Mesodermal cell (in vitro differentiated cells): ENCODE measurements at regions not wholly inside any gene's neighbourhood (a gene's known extent, or its start where the extent isn't known, plus 50 kb on each side); places are given as distances from the start of the nearest gene placed in this dataset.
"Not testable (repeated sequence)": the region's sequence is repeated elsewhere in the genome, so short reads cannot be mapped to it uniquely, and the experiment has no call there.

ENCODE experiments used
- H3K27ac ChIP-seq: 2 replicates; pipeline ENCODE4 v1.7.0; 2013; ENCODE audit warnings: mild to moderate bottlenecking, low read depth, low read length, moderate library complexity; ENCODE audit not compliant: severe bottlenecking
- H3K36me3 ChIP-seq: 2 replicates; pipeline ENCODE4 v1.7.1; 2013; ENCODE audit warnings: mild to moderate bottlenecking, low read length, moderate library complexity; ENCODE audit not compliant: control insufficient read depth, insufficient read depth
- H3K4me1 ChIP-seq: one replicate; pipeline ENCODE4 v1.7.1; 2013; ENCODE audit warnings: mild to moderate bottlenecking, low read length; ENCODE audit not compliant: insufficient read depth, control insufficient read depth, poor library complexity, severe bottlenecking
- H3K4me3 ChIP-seq: 2 replicates; pipeline ENCODE4 v1.7.0; 2013; ENCODE audit warnings: low read length, control low read depth, mild to moderate bottlenecking; ENCODE audit not compliant: insufficient read depth, poor library complexity, severe bottlenecking; ENCODE audit errors: extremely low read depth
- H3K9me3 ChIP-seq: 2 replicates; pipeline ENCODE4 v1.7.1; 2013; ENCODE audit warnings: mild to moderate bottlenecking, low read length, moderate library complexity; ENCODE audit not compliant: control insufficient read depth
- WGBS, 2 experiments: methylation state at CpG; one replicate each; pipeline ENCODE4 v1.1.5; 2013; ENCODE audit warnings: missing lambda C conversion rate in 2 of 2; ENCODE audit not compliant: insufficient coverage in 2 of 2; 5-methylcytosine and 5-hydroxymethylcytosine counted together

DNA sequence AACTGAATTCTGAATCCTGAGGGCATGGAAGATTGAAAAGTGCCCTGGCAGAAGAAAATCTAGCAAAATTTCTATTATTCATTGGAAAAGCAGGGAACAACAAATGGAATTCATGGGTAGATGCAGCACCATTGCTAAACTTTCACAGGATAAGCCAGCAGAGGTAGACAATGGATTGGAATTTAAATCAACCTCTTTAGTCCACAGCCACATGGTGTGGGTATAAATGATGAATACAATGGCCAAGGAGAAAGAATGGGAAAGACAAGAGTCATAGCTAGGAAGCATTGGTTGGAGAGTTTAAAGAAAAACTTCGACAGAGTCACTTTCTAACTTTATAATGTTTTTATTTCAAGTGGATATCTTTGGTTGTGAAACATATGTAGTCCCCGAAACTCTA is 332.8 kb upstream of the PUDP start:
- Histone ChIP-seq H3K9me3 (no peaks in the 10 kb centered on the region), H3K4me3 (no peak overlapping the region), H3K36me3 (no peaks in the 10 kb centered on the region), H3K27ac (no peak overlapping the region), H3K4me1 (no peaks in the 10 kb centered on the region)
- no CpG with 5 or more reads among the region's 2 CpGs for WGBS, 2 experiments

GRCh38 chrX:7462110-7462509 is 314.2 kb upstream of the PUDP start:
- Histone ChIP-seq H3K27ac (no peak overlapping the region), H3K4me3 (no peak overlapping the region), H3K4me1 (no peaks in the 10 kb centered on the region), H3K36me3 (no peaks in the 10 kb centered on the region), H3K9me3 (no peaks in the 10 kb centered on the region)
- 20 to 60% methylated on average over 1 of the region's 6 CpGs for WGBS, 2 experiments

DNA sequence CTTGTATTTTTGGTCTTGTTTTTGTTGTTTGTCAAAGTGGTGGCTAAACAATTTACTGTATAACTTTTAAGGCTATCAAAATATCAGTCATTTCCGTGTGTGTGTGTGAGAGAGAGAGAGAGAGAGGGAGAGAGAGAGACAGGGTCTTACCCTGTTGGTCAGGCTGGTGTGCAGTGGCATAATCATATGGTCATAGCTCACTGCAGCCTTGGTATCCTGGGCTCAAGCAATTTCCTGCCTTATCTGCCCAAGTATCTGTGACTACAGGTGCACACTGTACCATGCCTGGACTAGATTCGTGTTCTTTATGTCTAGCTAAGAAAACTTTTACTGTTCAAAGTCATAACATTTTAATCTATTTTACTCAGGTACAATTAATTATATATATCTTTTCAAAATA is 313.1 kb upstream of the PUDP start:
- WGBS, 2 experiments: no CpG with 5 or more reads among the region's 2 CpGs
- H3K4me1 ChIP-seq: not testable (repeated sequence)

DNA sequence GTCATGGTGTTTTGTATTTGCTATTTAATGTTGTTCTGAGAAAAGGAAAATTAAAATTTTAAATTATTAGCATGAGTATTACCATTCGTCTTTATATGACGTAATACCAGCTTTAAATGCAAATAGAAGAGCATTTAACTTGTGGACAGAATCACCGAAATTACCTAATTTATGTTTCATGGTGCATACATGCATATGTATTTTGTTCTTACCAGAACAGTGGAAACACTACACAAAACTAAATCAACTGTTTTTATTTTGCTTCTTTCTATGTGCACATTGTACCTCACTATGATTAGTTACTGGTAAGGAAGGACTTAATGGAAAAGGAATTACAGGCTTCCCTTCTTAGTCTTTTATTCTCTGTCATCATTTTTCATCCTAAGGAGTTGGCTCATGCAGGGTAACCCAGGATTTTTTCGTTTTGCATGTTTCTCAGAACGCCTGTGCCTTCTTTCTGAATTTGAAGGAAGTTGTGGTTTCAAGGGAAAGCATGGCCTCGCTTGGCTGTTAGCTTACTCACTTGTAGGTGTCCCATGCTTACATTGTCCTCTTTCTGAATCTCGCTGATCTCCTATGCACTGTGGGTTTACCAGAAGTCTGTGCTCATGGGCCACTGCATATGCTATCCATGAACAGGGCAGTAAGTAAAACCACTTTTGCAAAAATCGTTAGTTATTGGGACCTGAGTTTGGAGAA is 300.0 kb upstream of the PUDP start:
- 71 to 100% methylated on average over 1 of the region's 8 CpGs for WGBS, 2 experiments
- no peak overlapping the region for H3K27ac ChIP-seq
- no peaks in the 10 kb centered on the region for H3K36me3 ChIP-seq
- H3K4me1 ChIP-seq: no peaks in the 10 kb centered on the region
- no peak overlapping the region for H3K4me3 ChIP-seq
- H3K9me3 ChIP-seq: no peaks in the 10 kb centered on the region

More for the DNA sequence above, 313.1 kb upstream of the PUDP start:
- not testable (repeated sequence) for H3K36me3 ChIP-seq, H3K9me3 ChIP-seq, H3K4me3 ChIP-seq, H3K27ac ChIP-seq

DNA sequence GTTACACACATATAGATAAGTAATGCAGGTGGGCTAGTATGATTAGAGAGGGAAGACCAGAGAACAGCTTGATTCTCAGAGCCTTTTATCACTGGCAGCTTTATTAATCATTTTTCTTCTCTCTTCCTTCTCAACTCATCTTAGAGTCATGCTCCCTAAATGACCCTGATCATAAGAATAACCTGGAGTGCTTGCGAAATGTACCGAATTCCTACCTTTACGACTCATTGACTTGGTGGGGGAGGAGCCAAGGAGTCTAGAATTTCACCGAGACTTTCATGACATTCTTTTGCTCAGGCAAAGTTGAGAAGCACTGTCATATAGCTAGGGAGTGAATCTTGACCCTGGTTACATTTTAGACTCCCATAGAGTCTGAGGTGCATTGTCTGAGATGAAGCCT is 298.9 kb upstream of the PUDP start:
- Histone ChIP-seq H3K4me1 (no peaks in the 10 kb centered on the region), H3K4me3 (no peak overlapping the region), H3K36me3 (no peaks in the 10 kb centered on the region), H3K27ac (no peak overlapping the region), H3K9me3 (no peaks in the 10 kb centered on the region)
- no CpG with 5 or more reads among the region's 4 CpGs for WGBS, 2 experiments

GRCh38 chrX:7444967-7445366 is 297.0 kb upstream of the PUDP start:
- Histone ChIP-seq H3K36me3 (no peaks in the 10 kb centered on the region), H3K9me3 (no peaks in the 10 kb centered on the region), H3K4me1 (no peaks in the 10 kb centered on the region), H3K27ac (no peak overlapping the region), H3K4me3 (no peak overlapping the region)
- WGBS, 2 experiments: no CpG with 5 or more reads among the region's 2 CpGs

GRCh38 chrX:7441586-7441985 is 293.6 kb upstream of the PUDP start:
- no peak overlapping the region for H3K4me3 ChIP-seq
- no peaks in the 10 kb centered on the region for H3K36me3 ChIP-seq
- no peaks in the 10 kb centered on the region for H3K4me1 ChIP-seq
- H3K27ac ChIP-seq: no peak overlapping the region
- no peaks in the 10 kb centered on the region for H3K9me3 ChIP-seq
- WGBS, 2 experiments: 88 to 100% methylated on average over 2 to 3 of the region's 6 CpGs

DNA sequence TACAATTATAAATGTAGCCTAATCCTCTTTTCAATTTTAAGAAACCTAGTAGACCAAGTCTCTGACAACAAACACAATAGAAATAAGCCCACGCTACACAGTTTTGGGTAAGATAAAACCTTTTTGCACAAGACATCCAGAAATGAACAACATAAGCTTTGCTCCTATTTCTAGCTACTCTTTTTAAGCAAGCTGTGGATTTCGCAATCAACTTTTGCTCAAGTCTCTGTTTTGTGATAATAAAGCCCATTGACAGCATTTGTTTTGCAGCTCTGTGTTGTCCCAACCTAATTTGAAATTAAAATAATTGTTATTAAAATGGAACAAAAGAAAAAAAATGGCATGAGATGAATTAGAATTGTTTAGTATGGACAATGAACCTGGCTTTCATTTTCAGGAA is 287.9 kb upstream of the PUDP start:
- no peak overlapping the region for H3K27ac ChIP-seq
- WGBS, 2 experiments: 80 to 100% methylated on average over 1 of the region's 2 CpGs
- H3K4me1 ChIP-seq: no peaks in the 10 kb centered on the region
- H3K36me3 ChIP-seq: no peaks in the 10 kb centered on the region
- no peaks in the 10 kb centered on the region for H3K9me3 ChIP-seq
- H3K4me3 ChIP-seq: no peak overlapping the region

GRCh38 chrX:7432901-7433300 is 284.9 kb upstream of the PUDP start:
- Histone ChIP-seq H3K4me3 (no peak overlapping the region), H3K36me3 (no peaks in the 10 kb centered on the region), H3K9me3 (no peaks in the 10 kb centered on the region), H3K27ac (no peak overlapping the region), H3K4me1 (no peaks in the 10 kb centered on the region)
- 100% methylated on average over 1 of the region's 2 CpGs for WGBS, 2 experiments

DNA sequence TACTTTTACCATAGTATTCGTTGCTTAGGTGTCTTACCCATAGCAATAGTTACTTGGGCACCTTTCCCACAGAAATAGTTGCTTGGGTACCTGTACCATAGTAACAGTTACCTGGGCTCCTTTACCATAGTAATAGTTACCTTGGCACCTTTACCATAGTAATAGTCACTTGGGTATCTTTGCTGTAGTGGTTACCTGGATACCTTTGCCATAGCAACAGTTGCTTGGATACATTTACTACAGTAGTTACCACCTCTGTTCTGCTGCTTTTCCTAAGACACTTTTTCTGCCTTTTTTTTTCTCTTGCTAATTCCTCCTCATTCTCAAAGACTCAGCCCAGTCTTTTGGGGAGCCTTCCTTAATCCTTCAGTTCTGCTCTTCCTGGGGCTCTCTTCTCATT is 272.8 kb upstream of the PUDP start:
- WGBS, 2 experiments: no CpG with 5 or more reads among the region's 1 CpG
- H3K4me1 ChIP-seq: no peaks in the 10 kb centered on the region
- no peaks in the 10 kb centered on the region for H3K36me3 ChIP-seq
- H3K27ac ChIP-seq: no peak overlapping the region
- H3K9me3 ChIP-seq: no peaks in the 10 kb centered on the region
- H3K4me3 ChIP-seq: no peak overlapping the region

DNA sequence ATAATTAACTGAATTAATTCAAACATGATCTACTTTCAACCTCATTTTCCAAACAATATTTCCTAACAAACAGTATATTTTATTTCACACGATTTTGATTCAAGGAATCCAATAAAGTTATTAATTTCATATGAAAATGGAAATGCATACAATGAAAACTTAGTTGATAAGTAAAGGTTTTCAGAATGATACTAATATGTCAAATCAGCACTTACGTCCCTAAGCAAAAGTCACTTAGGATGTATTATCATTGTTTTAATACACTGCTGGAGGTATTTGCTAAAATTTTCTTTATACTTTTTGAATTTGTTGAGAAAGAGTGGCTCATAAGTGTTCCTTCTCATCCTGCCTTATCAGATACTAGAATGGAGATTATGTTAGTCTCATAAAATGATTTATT is 266.8 kb upstream of the PUDP start:
- Histone ChIP-seq H3K4me3 (no peak overlapping the region), H3K4me1 (no peaks in the 10 kb centered on the region), H3K9me3 (no peaks in the 10 kb centered on the region), H3K27ac (no peak overlapping the region), H3K36me3 (no peaks in the 10 kb centered on the region)
- WGBS, 2 experiments: no CpG with 5 or more reads among the region's 2 CpGs
